ENCODE measurements at regions not wholly inside any gene's neighbourhood (a gene's known extent, or its start where the extent isn't known, plus 50 kb on each side); places are given as distances from the start of the nearest gene placed in this dataset.

DNA sequence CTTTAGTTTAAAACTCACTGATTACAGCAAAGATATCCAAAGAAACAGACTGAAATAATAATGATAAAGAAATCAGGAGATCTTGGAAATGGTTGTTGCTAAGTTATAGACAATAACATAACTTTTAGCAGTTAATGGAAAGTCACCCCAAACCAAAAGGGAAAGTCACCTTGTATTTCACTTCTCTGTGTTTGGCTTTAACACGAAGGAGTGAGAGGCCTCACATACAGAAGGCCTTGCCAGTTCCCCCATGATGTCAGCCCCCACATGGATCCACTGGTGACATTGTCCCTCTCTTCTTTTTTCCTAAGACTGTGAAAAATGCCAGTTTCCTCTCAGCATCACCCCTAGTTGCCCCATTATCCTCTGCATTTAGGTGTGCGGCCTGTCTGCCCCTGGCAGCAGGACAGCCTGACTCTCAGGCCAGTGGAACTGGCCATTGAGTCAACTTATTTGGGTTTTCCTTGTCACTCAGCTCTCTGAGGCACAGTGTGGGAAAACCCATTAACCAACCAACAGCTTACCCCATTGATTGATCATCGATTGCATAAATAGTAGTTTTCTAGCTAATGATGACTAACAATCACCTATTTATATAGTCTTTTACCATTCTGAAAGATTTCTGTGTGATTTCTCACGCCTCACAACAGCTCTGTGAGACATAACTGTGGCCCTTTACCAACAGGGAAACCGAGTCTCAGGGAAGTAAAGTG lies 308.1 kb downstream of the PTTG2 start:
- Histone ChIP-seq H3K4me2 (ENCODE audit: low read depth, low read length) (no peak overlapping the region), H3K4me3 (replicated peaks in 1 of 3; ENCODE audit: insufficient read depth in 1 of 3, low read depth in 2 of 3, low read length in 3 of 3) (no peak overlapping the region), H3K36me3 (replicated peaks in 1 of 2; ENCODE audit: control insufficient read depth in 1 of 2, insufficient read depth in 2 of 2, low read length in 2 of 2) (no peaks in the 10 kb centered on the region), H3K4me1 (ENCODE audit: insufficient read depth, low read length) (no peaks in the 10 kb centered on the region), H3K9ac (ENCODE audit: insufficient read depth, low read depth, low read length) (no peak overlapping the region), H3K27ac (ENCODE audit: extremely low read length, insufficient read depth, low read length) (no peak overlapping the region), H2AFZ (ENCODE audit: low read length) (no peak overlapping the region), H3K9me3 (ENCODE audit: low read length) (no peaks in the 10 kb centered on the region), H3K79me2 (ENCODE audit: insufficient read depth, low read length) (no peaks in the 10 kb centered on the region), H4K20me1 (ENCODE audit: insufficient read depth, low read length) (no peaks in the 10 kb centered on the region), H3K27me3 (ENCODE audit: control insufficient read depth in 1 of 2, insufficient read depth in 2 of 2, low read length in 2 of 2) (no peaks in the 10 kb centered on the region; a peak in 1 of 5 replicates)
- intact Hi-C loops (cut with micrococcal nuclease; ENCODE audit: unreplicated experiment): no loop called here
- WGBS (ENCODE audit: low lambda C conversion rate): 35% methylated on average over 5 of the region's 5 CpGs
- no peak for DNase-seq (ENCODE audit: low spot score)
- POLR2A ChIA-PET: no interaction called here
- CTCF ChIA-PET (ENCODE audit: low intra/inter-chr PET ratio, low total read pairs): no interaction called here
- no peak for FAIRE-seq
- no peak for ATAC-seq
- BruUV-seq (replicated peaks): no TSS peak
- in situ Hi-C loops (cut with HindIII; ENCODE audit: extremely low pct_ligation_motif_present, low pct_unique_long_range_greater_than_20kb): no loop called here
- TF ChIP-seq ZNF234 (CRISPR knock-in tag; conservative IDR thresholded peaks at IDR 0.05) (no peak), HNF4G (IDR thresholded peaks at IDR 0.05; ENCODE audit: borderline replicate concordance, low read depth, low read length) (no peak), HNF4G (CRISPR knock-in tag; IDR thresholded peaks at IDR 0.05; ENCODE audit: borderline replicate concordance, low read depth) (no peak), TARDBP (CRISPR knock-in tag; IDR thresholded peaks at IDR 0.05) (no peak), AKNA (CRISPR knock-in tag; IDR thresholded peaks at IDR 0.05; ENCODE audit: borderline replicate concordance) (no peak), MAFK (conservative IDR thresholded peaks at IDR 0.05 in 1 of 2, IDR thresholded peaks at IDR 0.05 in 1 of 2; ENCODE audit: low read length in 2 of 2) (no peak), TSC22D2 (CRISPR knock-in tag; IDR thresholded peaks at IDR 0.05; ENCODE audit: borderline replicate concordance) (no peak), ZNF263 (CRISPR knock-in tag; IDR thresholded peaks at IDR 0.05) (no peak), FOXK1 (CRISPR knock-in tag; IDR thresholded peaks at IDR 0.05; ENCODE audit: borderline replicate concordance, low read depth) (no peak), JUND (CRISPR knock-in tag; IDR thresholded peaks at IDR 0.05) (no peak), CBX2 (IDR thresholded peaks at IDR 0.05; ENCODE audit: low read depth, low read length) (no peak), CBX2 (CRISPR knock-in tag; IDR thresholded peaks at IDR 0.05; ENCODE audit: low read depth) (no peak), ZNF296 (CRISPR knock-in tag; conservative IDR thresholded peaks at IDR 0.05) (no peak), ZSCAN30 (CRISPR knock-in tag; IDR thresholded peaks at IDR 0.05) (no peak)
- TF ChIP-seq, protein P1, sequence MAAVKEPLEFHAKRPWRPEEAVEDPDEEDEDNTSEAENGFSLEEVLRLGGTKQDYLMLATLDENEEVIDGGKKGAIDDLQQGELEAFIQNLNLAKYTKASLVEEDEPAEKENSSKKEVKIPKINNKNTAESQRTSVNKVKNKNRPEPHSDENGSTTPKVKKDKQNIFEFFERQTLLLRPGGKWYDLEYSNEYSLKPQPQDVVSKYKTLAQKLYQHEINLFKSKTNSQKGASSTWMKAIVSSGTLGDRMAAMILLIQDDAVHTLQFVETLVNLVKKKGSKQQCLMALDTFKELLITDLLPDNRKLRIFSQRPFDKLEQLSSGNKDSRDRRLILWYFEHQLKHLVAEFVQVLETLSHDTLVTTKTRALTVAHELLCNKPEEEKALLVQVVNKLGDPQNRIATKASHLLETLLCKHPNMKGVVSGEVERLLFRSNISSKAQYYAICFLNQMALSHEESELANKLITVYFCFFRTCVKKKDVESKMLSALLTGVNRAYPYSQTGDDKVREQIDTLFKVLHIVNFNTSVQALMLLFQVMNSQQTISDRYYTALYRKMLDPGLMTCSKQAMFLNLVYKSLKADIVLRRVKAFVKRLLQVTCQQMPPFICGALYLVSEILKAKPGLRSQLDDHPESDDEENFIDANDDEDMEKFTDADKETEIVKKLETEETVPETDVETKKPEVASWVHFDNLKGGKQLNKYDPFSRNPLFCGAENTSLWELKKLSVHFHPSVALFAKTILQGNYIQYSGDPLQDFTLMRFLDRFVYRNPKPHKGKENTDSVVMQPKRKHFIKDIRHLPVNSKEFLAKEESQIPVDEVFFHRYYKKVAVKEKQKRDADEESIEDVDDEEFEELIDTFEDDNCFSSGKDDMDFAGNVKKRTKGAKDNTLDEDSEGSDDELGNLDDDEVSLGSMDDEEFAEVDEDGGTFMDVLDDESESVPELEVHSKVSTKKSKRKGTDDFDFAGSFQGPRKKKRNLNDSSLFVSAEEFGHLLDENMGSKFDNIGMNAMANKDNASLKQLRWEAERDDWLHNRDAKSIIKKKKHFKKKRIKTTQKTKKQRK (IDR thresholded peaks at IDR 0.05; ENCODE audit: low read length): no peak
- TF ChIP-seq, protein P2, sequence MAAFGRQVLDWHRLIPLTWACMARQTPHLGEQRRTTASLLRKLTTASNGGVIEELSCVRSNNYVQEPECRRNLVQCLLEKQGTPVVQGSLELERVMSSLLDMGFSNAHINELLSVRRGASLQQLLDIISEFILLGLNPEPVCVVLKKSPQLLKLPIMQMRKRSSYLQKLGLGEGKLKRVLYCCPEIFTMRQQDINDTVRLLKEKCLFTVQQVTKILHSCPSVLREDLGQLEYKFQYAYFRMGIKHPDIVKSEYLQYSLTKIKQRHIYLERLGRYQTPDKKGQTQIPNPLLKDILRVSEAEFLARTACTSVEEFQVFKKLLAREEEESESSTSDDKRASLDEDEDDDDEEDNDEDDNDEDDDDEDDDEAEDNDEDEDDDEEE (CRISPR knock-in tag; IDR thresholded peaks at IDR 0.05): no peak
